GM23248 (cell line): ENCODE measurements at regions not wholly inside any gene's neighbourhood (a gene's known extent, or its start where the extent isn't known, plus 50 kb on each side); places are given as distances from the start of the nearest gene placed in this dataset.

ENCODE experiments used
- EZH2 ChIP-seq: fragments of 200-600 bp; sonication (generic); IDR thresholded peaks from 2 replicates; pipeline ENCODE4 v1.6.1; 2018; ENCODE audit warnings: antibody characterized with exemption, mild to moderate bottlenecking; ENCODE audit not compliant: insufficient read depth, poor library complexity, severe bottlenecking
- EZH2phosphoT487 ChIP-seq: fragments of 200-600 bp; sonication (generic); IDR thresholded peaks from 2 replicates; pipeline ENCODE4 v1.6.1; 2018; ENCODE audit warnings: antibody characterized with exemption, moderate library complexity, mild to moderate bottlenecking, low read depth; ENCODE audit not compliant: insufficient read depth

GRCh38 chr15:47861111-47861903 lies 144.0 kb downstream of the SEMA6D start:
- no peak for TF ChIP-seq EZH2
- TF ChIP-seq EZH2phosphoT487: no peak
